SH-SY5Y (cell line): ENCODE measurements at regions not wholly inside any gene's neighbourhood (a gene's known extent, or its start where the extent isn't known, plus 50 kb on each side); places are given as distances from the start of the nearest gene placed in this dataset.

Experiments used
- GATA2 ChIP-seq: IDR thresholded peaks from 2 replicates; pipeline ENCODE4 v1.6.1; 2011; ENCODE audit warnings: mild to moderate bottlenecking, low read depth, low read length
- GATA3 ChIP-seq: IDR thresholded peaks from 2 replicates; pipeline ENCODE4 v1.6.1; 2011; ENCODE audit warnings: low read depth, mild to moderate bottlenecking, low read length, moderate library complexity

DNA sequence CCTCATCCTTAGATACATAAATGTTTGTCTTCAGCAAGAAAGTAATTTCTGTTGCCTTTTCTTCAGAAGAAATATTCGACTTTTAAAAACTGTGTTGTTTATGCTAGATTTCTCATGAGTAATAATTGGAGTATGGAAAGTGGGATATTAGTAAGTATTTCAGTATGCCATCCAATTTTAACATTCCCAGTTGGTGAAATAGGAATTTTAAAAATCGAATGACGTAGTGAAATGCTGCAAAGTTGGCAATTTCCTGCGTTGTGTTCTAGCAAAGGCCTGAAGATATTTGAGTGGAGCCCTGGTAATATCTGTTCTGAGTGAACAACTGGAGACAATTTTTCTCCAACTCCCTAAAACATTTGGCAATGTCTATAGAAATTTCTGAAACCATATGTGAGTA, 190.1 kb downstream of the ZNF330 start:
- TF ChIP-seq GATA3 = no peak
- no peak for TF ChIP-seq GATA2
